Cardiac fibroblast (primary cell): ENCODE measurements at regions not wholly inside any gene's neighbourhood (a gene's known extent, or its start where the extent isn't known, plus 50 kb on each side); places are given as distances from the start of the nearest gene placed in this dataset.
A peak's percentile ranks its signal among the peaks of the same experiment; 100 is the strongest.

Experiments used
- DNase-seq, 2 donors: peaks; one replicate each; pipeline versions ENCODE4 v3.0.0 to v3.0.0-alpha.2; 2010; ENCODE audit warnings: low read depth in 2 of 2
- H3K4me3 ChIP-seq, 2 donors: replicated peaks in 1 of 2; 1 replicate in 1 of 2; 2 replicates in 1 of 2; pipeline ENCODE4 v1.5.1; 2011; ENCODE audit warnings: low read depth in 2 of 2, low read length in 2 of 2, mild to moderate bottlenecking in 2 of 2, moderate library complexity in 1 of 2
- TF ChIP-seq, protein P1 (sequence below): IDR thresholded peaks from one replicate; pipeline ENCODE4 v1.5.1; 2011; ENCODE audit warnings: low read depth, mild to moderate bottlenecking, low read length, inconsistent platforms

DNA sequence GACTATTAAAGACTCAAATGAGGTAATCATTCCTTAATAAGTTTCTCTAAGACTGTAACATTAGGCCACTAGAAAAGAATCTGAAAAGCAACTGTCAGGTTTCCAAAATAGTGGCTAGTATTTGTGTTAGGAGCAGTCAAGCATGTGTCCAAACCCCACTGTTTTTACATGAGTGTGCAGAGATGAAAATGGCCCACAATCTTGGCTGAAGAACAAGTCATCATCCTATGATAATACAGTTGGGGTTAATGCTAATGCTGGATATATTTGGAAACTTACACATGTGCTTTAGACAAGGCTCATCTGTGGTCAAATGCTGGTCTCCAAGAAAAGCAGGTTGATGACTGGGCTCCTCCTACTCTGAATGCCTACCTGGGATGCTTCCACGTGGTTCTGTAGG lies 73.6 kb downstream of the MAIP1 start:
- TF ChIP-seq, protein P1, sequence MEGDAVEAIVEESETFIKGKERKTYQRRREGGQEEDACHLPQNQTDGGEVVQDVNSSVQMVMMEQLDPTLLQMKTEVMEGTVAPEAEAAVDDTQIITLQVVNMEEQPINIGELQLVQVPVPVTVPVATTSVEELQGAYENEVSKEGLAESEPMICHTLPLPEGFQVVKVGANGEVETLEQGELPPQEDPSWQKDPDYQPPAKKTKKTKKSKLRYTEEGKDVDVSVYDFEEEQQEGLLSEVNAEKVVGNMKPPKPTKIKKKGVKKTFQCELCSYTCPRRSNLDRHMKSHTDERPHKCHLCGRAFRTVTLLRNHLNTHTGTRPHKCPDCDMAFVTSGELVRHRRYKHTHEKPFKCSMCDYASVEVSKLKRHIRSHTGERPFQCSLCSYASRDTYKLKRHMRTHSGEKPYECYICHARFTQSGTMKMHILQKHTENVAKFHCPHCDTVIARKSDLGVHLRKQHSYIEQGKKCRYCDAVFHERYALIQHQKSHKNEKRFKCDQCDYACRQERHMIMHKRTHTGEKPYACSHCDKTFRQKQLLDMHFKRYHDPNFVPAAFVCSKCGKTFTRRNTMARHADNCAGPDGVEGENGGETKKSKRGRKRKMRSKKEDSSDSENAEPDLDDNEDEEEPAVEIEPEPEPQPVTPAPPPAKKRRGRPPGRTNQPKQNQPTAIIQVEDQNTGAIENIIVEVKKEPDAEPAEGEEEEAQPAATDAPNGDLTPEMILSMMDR, result no peak

GRCh38 chr2:200032895-200033294 lies 77.5 kb downstream of the MAIP1 start:
- no peak for DNase-seq

More for the DNA sequence above, 73.6 kb downstream of the MAIP1 start:
- no peak overlapping the region for H3K4me3 ChIP-seq
- no peak for DNase-seq

GRCh38 chr2:200033929-200034328 lies 78.5 kb downstream of the MAIP1 start:
- TF ChIP-seq, protein P1, result no peak
- no peak for DNase-seq
- H3K4me3 ChIP-seq, result no peak overlapping the region

More at GRCh38 chr2:200032895-200033294, 77.5 kb downstream of the MAIP1 start:
- H3K4me3 ChIP-seq, result no peak overlapping the region
- TF ChIP-seq, protein P1, result no peak

DNA sequence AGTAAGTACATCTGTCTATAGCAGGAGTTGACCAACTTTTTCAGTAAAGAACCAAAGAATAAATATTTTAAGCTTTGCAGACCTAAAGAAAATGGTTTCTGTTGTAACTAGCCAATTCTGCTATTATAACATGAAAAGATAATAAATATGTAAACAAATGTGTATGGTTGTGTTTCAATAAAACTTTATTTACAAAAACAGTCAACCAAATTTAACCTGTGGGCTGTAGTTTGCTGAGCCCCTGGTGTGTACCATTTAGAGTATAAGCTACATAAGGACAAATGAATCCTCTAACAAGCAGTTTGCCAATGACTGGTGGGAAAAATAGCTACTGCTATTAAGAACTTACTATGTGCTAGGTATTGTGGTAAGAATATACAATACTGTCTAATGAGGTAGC lies 79.4 kb downstream of the MAIP1 start:
- DNase-seq, result no peak
- H3K4me3 ChIP-seq, result no peak overlapping the region
- TF ChIP-seq, protein P1, result no peak

DNA sequence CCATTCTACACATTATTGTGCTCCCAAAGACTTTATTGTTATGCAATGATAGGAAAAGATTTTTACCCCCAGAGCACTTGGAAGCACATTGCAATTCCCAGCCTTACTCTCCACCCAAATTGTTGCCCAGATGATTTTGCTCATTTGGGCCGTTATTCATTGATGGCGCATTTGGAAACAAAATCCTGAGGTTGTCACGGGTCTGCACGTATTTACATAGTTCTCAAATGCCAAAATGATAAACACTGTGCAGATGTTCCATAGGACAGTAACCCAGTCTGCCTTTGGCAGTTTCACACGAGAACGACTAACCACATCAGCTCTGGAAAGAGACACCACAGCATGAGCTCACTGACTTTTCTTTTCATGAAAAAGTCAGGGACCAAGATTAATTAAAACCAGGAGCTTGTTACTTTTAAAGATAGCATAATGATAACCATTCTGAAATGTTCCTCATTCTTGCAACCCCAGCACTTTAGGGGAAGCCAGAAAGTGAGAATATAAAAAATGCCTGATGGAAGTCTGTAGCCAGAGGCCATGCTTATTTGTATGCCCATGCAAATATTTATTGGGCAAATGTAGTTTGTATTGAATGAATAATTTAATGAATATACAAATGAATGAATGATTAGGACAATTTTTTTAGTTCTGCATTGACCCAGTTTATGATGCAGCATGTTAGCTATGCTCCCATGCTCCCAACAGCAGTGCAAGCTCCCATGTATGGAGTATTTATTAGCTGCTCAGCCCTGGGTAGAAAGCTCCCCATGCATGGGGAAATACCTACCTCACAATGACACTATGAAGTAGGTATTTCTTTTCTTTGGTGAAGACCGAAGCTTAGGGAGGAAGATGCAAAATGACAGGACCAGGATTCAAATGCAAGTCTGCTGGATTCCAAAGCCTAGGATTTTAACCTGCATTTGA lies 84.6 kb downstream of the MAIP1 start:
- TF ChIP-seq, protein P1, result no peak
- DNase-seq, result peak in 1 of 2 donors; percentile 68
- no peak overlapping the region for H3K4me3 ChIP-seq

- no peak for DNase-seq
- no peak overlapping the region for H3K4me3 ChIP-seq
- TF ChIP-seq, protein P1, result no peak
Observed at GRCh38 chr2:200040831-200041230, 85.4 kb downstream of the MAIP1 start.
